M059J (cell line): ENCODE measurements at regions not wholly inside any gene's neighbourhood (a gene's known extent, or its start where the extent isn't known, plus 50 kb on each side); places are given as distances from the start of the nearest gene placed in this dataset.

ENCODE experiments used
- DNase-seq: peaks from one replicate; pipeline ENCODE4 v3.0.0-alpha.2; 2012; ENCODE audit warnings: low read depth

DNA sequence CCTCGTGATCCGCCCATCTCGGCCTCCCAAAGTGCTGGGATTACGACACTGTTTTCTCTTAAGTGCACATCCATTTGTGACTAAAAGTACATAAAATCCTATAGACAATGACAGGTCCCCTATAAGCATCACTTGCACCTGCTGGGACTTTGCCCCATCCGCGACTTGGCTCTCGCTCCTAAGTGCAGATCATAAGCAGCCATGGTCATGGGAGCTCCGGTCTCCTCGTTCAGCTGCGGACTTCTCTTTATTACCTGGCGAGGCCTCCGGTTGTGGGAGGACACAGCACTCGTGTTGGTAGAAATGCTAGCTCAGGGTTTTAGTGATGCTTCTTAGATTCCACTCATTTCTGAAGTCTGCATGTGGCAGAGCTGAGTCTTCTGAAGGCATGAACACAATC lies 92.7 kb upstream of the ST6GAL2 start:
- no peak for DNase-seq

DNA sequence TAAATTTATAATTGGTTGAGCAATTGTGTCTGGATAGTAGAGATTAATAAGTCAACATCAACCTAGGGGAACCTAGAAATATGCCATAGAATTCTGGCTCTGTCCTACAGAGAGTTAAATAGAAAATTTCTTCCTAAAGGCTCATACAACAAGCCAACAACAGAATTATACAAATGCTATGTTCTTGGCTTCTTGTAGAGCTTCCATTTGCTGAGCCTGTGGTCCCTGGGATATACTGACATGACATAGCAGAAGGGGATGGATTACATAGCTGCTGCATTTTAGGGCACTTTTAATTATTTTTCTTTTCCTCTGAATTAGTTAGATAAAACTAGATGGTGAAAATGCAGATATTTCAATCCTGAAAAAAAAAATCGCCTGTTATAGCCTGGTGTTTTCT lies 95.5 kb upstream of the ST6GAL2 start:
- no peak for DNase-seq

DNA sequence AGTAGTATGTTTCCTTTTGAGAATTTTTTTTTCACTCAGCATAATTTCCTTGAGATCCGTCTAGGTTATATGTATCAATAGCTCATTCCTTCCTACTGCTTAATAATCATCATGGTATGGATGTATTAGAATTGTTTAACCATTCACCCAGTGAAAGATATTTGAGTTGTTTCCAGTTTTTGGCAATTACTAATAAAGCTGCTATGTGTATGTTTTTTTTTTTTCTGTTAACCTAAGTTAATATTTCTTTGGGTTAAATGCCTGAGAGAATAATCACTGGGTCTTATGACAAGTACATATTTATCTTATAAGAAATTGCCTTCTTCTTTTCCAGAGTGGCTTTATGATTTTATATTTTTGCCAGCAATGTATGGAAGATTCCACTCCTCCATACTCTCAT lies 96.4 kb upstream of the ST6GAL2 start:
- no peak for DNase-seq

DNA sequence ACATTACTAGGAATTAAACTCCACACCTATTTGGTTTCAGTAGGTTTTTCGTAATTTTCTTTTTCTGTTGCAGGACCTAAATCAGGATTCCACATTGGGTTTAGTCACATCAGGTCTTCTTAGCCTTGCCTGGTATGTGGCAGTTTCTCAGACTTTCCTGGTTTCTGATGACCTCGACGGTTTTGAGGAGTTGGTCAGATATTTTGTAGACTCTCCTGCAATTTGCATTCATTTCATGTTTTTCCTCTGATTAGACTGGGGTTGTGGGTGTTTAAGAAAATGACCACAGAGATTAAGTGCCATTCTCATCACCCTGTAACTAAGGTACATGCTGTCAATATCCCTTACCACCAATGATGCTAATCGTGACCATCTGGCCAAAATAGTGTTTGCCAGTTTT lies 97.3 kb upstream of the ST6GAL2 start:
- no peak for DNase-seq

DNA sequence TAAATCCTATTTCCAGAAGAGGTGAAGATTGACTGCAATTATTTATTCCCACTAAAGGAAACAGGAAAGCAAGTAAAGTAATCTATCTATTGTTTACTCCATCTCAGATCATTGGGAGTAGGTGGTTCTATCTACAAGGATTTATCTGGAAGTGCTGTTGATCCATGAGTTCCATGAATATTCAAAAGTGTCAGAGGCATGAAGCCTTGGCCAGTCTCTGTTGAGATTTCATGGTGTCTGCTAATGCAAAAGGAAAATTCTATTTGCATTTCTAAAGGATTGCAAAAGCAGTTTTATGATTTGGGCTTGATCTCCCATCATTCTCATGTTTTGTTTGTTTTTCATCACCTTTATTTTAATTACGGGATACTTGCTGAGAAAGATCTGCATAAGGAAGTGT lies 102.4 kb upstream of the ST6GAL2 start:
- DNase-seq: no peak

DNA sequence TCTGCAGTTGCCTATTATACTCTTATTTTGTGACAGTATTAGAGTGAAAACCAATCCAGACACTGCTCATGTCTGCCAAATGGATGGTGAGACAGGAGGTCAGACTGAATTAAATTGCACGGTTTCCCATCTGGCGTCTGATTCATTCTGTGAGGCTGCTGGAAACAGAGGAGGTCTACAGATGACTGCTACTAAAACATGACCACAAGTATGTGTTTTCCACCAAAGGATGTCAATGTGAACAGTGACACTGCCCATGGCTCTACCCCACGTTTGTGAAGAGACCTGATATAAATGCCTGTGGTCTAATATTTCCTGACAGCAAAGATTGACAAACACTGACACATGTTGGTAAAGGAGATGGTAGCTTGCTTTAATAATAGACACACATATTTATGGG lies 104.3 kb upstream of the ST6GAL2 start:
- peak; percentile 8 for DNase-seq

DNA sequence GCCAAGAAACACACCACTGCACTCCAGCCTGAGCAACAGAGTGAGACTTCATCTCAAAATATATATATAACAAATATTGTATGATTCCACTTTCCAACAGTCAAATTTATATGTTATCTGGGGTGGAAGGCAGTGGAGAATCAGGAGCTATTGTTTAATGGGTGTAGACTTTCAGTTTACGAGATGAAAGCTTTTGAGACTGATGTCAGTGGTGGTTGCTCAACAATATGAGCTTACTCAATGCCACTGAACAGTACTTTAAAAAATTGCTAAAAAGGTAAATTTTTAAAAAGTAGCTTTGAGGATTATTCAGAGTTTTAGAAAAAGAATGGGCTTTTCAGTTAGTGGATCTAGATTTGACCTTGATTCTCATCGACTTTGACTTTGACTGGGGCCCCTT lies 105.9 kb upstream of the ST6GAL2 start:
- DNase-seq: no peak

DNA sequence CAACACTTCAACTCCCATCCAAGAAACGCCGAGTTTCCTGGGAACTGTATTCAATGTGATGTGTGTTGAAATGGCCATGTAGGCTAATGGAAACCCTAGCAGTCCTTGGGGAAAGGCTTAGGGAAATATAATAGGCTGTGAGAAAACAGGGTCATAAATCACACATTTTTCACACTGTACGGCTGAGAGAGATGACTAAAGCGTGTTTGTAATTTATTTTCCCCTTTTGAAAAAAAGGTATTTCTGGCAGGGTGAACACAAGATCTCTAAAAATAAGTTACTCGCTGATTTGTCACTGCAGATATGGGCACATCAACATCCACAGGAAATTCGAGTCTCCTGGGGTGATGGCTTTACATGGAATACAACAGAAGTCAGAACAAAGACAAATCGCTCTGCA lies 109.6 kb upstream of the ST6GAL2 start:
- no peak for DNase-seq

DNA sequence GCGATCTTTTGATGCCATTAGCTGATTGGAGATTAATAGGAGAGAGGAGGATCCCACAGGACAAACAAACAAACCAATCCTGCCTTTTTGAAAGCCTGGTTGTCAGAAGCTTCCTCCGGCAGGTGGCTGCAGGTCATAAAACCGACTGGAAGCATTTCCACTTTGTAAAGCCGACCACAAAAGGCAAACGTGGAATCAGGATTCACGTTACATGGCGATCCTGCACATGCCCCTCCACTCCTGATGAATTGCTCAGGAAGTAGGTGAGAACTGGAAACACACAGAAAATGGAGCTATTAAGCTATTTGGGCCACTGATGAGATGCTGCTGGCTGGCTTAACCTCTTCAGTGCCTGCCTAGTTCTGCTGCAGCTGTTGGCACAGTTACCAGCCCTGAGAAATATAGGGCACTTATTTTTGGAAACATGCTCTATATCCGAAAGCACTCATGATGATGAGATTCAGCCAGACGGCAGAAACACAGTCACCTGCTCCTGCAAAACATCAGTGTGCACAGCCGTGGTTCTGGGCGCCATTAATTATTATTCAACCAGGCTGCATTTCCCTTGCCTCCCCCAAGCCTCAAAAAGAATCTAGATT lies 110.3 kb upstream of the ST6GAL2 start:
- no peak for DNase-seq

DNA sequence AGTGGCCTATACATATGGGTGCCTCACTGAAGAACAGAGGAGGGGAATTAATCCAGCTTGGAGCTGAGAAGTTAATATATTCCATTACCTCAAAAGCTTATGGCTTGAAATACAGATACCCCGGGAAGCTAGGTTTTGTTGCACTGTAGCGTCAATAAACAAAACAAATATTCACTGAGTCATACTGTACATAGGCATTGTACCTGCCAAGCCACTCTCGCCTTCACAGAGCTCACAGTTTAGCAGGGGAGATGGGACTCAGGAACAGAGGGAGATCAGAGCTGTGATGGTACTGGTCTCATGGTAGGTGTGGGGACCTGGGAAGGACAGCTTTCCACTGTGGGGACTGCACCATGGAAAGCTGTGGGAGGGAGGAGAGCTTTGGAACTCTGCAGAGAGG lies 111.2 kb upstream of the ST6GAL2 start:
- no peak for DNase-seq

DNA sequence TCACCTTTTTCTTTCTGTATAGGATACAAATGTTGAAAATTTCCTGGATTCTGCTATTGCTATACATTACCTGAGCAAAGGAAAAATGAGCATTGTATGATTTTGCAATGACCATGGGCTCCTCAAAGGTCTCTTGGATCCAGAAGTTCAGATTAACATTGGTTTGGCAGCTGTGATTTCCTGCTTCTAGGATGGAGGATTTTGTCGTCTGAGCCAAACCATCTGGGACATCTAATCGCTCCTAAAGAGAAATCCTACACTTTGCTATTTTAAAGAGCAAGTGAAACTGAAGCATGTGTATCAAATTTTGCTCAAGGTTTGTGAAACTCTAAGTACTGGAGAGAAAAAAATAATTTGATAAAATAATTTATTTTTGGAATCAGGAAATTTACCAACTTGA lies 115.1 kb upstream of the ST6GAL2 start:
- DNase-seq: no peak

DNA sequence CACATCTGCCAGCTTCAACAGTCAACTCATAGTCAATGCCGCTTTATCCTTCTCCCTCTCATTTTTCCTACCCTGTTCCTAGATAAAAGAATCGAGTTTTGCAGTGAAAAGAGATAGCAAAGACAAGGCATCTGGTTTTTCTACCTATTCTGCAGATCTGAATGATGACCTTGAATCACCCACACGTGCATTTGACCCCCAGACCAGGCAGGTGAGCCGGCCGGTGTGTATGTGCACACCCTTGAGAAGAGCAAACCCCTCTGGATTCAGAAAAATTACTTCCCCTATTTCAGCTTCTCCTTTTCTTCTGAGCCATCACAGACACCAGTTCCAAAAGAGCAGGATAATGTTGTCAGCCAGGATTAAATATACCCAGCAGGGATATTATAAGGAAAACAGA lies 115.6 kb upstream of the ST6GAL2 start:
- DNase-seq: no peak

DNA sequence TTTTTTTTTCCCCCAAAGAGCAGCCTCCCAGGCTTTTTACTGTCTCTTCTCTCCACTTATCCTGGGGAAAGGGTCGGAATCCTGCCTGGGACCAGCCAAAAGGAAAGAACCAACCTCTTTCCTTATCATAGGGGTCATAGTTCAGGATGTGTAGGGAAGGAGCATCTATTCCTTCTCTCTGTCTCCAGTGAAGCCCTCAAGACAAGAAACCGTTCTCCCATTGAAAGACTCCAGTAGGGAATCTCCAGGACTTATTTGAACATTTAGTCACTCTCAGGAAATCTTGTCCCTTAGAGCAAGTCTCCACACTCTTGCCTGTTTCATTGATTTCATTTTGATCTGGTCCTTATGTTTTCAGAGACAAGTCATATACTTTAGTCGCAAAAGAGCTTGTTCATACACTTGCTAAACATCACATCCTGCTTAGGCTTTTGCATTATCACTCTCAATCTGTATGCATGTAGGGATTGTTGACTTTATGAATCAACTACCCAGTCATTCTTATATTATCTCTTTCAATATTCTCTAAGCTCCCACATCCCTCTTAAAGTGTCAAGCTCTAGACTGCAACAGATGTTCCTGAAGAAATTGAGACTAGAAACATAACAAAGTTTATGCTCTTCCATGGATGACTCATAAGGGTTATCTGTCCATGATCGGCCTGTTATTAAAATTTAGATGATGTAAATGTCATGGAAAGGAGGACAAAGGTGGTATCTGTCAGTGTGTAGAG lies 116.2 kb upstream of the ST6GAL2 start:
- DNase-seq: no peak

DNA sequence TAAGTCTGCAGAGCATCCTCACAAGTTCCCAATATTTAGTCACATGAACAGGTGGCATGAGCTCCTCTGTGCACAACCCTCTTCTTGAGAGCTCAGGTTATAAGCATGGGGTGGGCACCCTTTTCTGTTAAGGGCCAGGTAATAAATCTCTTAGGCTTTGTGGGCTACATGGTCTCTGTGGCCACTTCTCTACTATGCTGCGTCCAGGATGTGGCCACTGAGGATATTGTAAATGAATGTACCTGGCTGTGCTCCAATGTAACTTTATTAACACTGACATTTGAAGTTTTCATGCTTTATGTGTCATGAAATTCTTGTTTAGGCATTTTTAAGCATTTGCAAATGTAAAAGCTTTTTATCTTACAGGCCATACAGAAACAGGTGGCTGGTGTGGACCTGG lies 116.8 kb upstream of the ST6GAL2 start:
- DNase-seq: no peak

DNA sequence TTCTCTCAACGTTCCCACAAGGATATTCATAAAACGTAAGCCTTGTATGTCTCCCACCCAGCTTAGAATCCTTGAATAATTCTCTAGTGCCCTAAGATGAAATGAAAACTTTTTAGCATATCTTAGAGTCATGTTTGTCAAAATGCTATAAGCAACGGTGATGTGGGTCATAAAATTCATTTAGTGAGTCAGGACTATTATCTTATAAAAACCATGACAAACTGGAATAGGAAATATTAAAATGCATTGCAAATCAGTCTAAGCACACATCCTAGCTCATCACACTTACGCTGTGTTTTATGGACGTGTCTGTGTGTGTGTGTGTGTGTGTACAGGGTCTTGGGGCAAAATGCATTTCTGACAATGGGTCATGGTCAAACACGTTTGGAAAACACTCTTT lies 119.9 kb upstream of the ST6GAL2 start:
- no peak for DNase-seq

DNA sequence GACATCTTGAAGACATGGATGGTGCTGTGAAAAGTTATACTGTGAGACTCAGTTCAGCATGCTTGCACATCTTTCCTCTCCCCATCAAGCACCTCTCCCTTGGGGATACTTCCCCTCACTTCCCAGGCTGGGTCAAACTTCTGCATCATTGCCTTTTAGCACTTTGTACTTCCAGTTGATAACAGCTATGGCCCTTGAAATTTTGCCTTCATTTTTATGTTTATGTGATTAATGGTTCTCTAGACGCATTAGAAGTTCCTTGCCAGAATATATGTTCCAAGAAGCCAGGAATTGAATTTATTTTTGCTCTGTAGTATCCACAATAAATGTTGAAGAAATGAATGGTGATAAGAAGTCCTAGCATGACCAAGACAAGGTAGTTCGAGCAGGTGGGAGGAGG lies 120.9 kb upstream of the ST6GAL2 start:
- no peak for DNase-seq

DNA sequence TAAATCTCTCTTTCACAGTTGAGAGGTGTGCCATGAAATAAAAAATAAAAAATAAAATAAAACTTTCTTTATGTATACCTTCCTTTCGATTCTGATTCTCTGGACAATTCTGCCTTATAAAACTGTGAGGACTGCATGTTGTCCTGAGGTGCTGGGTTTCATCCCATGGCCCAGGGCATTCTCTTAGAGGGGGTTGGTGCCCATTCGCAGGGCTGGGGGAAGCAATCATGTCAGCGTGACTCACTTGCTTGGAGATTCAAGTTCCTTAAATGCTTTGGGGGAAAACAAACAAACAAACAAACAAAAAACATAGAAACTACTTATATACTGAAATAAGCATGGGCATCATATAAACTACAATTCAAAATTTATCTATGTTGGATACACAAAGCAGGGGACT lies 122.0 kb upstream of the ST6GAL2 start:
- DNase-seq: no peak

DNA sequence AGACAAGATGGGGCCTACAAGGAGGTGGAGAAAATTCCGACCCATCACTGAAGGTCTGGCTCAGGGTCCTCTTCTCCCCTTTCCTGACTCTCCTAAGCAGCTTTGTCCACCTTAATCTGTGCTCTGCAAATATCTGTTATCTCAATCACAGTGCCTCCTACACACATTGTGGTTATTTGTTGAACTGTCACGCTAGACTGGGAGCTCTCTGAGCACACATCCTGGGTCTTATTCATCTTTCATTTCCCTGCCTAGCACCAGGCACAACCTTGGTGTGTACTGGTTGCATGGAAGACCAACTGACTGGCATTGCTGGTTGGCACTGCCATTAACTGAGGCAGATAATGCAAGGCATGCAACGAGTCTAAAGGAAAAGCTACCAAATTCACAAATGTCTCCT lies 122.9 kb upstream of the ST6GAL2 start:
- no peak for DNase-seq

DNA sequence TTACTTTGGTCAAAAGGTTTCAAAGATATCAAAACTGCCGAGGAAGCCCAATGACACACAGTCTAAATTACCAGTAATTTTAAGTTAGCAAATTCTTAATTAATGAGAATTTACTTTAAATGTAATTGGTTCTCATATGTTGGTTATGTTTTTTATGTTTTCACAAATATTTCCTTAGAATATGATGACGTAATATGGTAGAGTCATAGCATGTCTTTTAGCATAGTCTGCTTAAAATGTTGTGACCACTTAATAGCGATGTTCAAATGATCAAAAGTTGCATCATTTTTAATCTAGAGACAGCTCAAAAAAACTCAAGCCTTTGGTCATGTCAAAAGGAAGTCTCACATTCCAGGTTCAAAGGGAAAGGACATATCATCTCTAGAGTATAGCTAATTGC lies 123.3 kb upstream of the ST6GAL2 start:
- no peak for DNase-seq

DNA sequence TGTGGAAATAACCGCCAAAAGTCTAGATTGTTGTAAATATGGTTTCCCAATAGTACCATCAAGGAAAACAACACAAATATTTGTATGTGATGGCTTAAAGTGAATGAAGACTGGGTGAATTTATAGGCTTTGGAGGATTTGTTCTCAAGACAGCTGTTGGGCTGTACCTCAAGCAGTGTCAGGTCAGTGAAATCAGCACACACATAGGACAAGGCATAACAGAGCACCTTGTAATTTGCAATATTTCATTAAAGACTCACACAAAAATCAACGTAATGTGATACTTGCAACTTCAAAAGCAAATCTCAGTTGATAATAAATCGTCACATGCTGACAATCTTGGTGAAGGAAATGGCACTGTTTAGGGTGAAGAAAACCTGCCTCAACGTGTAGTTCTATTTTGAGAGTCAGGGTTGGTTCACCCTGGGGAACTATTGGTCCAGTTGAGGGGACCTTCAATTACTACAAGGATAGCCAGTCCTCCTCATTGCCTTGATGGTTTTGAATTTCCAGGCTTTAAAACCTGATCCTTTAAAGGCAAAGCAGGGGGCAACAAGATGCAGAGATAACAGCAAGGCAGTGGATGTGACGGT lies 126.8 kb upstream of the ST6GAL2 start:
- no peak for DNase-seq

DNA sequence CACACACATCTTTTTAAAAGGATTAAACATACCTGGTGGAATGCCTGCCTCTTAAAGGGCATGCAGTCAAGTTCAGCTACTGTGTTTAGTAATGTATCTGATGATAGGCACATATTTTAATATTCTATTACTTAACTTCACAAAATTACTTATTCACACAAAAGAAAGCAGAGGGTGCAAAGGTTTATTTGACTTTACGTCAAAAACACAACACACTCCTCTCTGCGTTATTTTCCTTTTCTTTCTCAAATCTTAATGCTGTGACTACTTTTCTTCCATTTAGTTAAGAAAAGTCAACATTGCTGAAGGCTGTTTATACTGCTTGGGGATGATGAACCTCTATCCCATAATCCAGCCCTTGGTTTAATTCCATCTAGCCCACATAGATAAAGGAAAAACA lies 127.9 kb upstream of the ST6GAL2 start:
- DNase-seq: no peak

DNA sequence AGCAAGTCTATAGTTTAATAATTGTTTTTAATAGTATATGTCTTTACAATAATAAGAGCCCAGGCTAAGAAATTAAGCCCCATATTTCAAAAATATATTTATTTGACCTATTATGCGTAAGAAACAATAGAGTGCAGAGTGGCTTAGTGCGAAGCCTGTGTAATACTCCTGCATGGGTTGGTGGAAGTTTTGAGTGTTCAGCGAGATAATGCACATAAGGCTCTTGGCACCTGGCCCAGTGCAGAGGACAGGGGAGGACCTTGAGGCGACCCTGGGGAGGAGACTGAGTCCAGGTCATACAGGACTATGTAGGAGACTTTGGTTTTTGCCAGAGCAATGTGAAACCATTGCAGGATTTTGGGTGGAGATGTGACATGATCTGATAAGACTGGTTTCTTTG lies 132.4 kb upstream of the ST6GAL2 start:
- no peak for DNase-seq

DNA sequence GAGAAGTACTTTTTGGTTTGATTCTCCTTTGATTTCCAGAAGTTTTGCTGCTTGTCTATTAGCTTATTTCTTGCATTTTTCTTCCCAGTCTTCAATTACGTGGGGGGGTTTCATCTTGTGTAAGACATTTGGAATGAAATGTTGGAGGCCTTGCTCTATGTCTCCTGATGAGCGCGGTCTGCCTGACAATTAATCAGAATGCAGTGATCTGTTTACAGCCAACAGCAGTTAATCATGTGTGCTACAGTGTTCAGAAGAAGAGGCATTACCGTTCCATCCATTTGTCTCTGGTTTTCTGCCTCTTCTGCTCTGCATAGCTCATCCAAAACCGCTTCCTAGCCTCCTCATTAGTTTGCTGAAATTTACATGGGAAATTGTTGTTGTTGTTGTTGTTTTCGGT lies 134.4 kb upstream of the ST6GAL2 start:
- DNase-seq: no peak

DNA sequence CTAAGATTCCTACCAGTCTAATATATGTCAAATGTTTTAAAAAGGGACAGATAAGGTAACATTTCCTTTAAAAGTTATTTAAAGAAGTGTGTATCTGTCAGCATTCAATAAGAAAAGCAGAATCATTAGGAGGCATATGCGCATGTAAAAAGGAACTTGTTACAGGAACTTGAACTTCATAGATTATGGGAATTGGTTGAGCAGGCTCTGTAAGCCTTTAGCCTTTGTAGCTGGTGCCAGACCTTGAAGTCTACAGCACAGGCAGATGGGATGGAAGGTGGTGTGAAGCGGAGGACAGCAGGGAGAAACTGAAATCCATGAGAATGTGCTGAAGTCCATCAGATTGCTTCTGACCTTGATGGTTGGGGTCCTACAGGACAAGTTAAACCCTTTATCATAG lies 138.3 kb upstream of the ST6GAL2 start:
- no peak for DNase-seq
